ENCODE measurements at regions not wholly inside any gene's neighbourhood (a gene's known extent, or its start where the extent isn't known, plus 50 kb on each side); places are given as distances from the start of the nearest gene placed in this dataset.
A peak's percentile ranks its signal among the peaks of the same experiment; 100 is the strongest.

- no peak for DNase-seq
Observed at GRCh38 chr12:41924111-41924510, 220.6 kb downstream of the GXYLT1 start.

GRCh38 chr12:41923351-41923750 is 221.3 kb downstream of the GXYLT1 start:
- DNase-seq, result no peak

- no peak for DNase-seq
Observed at GRCh38 chr12:41920355-41920754, 224.3 kb downstream of the GXYLT1 start.

- DNase-seq, result peak; percentile 77
Observed at GRCh38 chr12:41919526-41920261, 225.0 kb downstream of the GXYLT1 start.

- DNase-seq, result peak; percentile 21
Observed at GRCh38 chr12:41919048-41919447, 225.6 kb downstream of the GXYLT1 start.

DNA sequence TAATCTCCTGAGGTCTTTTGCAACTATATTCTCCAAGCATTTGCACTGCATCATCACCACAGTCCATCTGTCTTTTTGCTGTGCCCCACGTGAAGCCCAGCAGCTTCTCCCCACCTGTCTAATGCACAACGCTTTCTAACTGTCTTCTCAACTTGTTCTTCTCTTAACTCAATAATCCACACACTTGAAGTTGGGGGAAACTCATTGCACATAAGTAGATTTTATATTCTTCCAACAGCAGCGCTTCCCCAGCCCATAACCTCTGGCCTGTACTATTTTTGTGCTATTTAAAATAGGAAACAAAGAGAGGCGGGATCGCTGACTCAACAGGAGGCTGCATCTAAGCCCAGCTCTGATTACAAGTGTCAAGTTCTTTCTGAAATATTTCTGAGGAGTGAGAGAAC is 226.7 kb downstream of the GXYLT1 start:
- peak; percentile 50 for DNase-seq

DNA sequence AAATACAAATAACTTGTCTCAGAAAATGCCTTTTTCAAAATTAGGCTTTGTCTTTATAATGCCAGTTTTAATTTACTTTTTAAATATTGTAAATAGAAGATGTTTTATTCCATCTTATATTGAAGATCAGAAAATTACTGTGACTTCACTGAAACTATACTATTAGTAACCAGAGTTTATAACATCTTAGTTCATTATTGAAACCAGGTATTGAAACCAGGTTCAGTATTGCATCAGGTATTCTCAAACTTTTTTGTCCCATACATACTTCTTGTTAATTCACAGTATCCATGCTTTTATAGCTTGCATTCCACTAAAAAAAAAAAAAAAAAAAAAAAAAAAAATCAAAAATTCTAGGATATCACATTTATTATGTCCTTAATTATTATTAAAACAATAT is 227.5 kb downstream of the GXYLT1 start:
- no peak for DNase-seq

DNA sequence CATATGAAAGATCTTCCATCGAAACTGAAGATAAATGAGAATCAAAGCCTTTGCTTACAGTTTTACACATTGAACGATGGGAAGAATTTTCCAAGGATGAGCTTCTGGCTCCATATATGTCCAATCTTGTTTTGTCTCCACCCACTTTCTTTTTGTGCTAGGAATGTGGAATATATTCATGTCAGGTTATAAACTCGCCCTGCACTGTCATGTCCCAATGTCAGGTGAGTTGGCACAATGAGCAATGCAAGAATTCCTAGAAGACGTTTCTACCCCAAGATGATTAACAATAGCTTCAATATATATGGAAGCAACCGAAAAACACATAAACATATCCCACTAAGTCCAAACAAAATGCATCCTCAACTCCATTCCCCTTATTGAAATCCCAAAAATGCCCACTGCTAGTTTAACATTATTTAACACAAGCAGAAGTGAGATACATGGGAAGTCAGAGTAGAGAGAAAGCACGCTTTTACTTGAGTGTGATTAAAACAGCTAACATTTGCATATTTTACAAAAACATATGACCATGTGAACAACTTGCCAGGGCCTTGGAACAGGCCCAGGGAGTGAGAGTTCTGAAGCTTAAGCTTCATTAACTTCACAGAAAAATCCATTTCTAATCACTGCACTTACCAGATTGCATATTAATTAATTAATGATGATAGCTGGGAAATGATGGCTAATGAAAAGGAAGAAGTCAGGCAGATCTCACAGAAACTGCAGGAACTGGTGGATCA is 233.9 kb downstream of the GXYLT1 start:
- no peak for DNase-seq

DNA sequence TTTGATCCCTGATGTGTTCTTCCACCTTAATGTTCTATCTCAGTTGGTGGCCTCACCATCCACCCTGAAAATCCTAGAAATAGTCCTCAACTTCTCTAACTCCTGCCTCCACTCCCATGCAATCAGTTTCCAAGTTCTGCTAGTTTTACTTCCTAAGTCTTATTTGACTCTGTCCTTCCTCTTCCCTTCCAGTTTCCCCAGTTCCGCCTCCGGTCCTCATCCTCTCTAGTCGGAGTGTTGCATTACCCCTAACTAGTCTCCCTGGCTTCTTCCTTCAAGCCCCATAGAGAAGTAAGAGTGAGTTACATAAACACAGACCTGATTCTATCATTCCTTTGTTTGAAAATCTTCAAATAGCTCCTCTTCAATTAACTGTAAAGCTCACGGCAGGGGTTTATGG is 236.5 kb downstream of the GXYLT1 start:
- no peak for DNase-seq

GRCh38 chr12:41907550-41907949 is 237.1 kb downstream of the GXYLT1 start:
- no peak for DNase-seq

- no peak for DNase-seq
Observed at GRCh38 chr12:41907021-41907420, 237.7 kb downstream of the GXYLT1 start.

DNA sequence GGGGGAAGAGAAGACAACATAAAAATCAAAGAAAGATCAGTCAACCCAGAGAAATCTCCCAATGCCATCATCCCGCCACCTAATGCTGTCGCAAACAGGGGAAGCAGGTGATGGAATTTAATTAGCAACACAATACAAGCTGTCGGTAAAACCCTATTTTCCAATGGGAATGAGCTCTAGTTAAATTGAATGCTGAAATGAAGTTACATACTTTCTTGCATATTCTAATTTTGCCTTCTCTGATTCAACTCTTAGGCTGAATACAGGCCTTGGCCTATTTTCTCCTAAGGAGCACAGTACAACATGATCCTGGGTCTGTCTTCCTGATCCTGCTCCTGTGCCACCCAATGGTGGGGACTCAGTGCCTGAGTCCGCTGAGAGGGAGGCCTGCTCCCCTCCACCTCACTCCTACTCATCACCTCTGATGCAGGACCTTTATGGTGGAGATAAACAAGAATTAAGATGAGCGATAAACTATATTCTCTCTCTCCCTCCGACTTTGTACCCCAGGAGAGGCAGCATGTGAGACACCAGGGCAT is 238.8 kb downstream of the GXYLT1 start:
- DNase-seq, result no peak

DNA sequence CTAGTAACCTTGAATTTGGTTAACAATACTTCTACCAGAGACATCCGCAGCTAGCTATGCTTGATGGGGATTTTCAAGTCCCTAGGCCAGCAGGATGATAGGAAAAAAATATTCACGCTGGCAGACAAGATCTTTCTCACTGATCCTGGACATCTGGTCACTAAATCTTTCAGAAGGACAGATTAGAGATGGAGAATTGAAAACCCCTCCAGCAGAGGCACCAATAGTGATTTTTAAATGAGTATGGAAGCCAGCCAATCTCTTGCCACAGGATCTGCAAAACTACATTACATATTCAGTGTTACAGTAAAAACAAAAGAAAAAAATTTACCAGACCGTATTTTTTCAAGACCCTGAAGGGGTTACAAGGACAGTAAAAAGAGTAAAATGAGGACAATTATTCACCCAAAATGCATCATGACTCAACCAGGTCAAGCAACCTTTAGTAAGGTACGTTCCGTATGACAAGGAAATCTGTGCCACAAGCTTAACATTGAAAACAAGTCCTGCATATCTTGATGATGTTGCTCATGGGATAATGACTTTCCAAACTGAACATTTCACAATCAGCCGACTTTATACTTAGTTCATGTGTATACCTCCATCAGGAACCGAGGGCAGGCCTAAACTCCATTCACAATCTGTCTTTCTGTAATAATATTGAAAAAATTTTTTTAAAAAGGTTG is 239.5 kb downstream of the GXYLT1 start:
- no peak for DNase-seq

- no peak for DNase-seq
Observed at GRCh38 chr12:41904041-41904440, 240.6 kb downstream of the GXYLT1 start.

- DNase-seq, result no peak
Observed at GRCh38 chr12:41903014-41903708, 241.5 kb downstream of the GXYLT1 start.

GRCh38 chr12:41899577-41899976 is 245.1 kb downstream of the GXYLT1 start:
- DNase-seq, result no peak

GRCh38 chr12:41897593-41897992 is 247.1 kb downstream of the GXYLT1 start:
- no peak for DNase-seq

DNA sequence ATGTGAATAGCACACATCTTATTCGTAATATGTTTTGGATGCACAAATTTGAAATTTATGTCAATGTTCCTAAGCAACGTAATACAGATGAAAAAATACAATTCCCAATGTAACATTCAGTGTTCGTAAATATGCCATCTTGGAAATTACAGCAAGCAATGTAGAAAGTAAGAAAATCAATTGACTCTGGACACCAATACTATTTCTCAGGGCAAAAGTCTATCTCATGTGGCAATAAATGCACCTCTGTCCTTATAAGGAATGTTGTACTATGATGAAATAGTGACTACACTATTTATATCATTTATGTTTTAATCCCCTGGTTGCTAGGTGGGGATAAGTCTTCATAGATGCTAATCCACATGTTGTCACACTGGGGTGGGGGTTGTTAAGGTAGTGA is 251.2 kb downstream of the GXYLT1 start:
- DNase-seq, result no peak

DNA sequence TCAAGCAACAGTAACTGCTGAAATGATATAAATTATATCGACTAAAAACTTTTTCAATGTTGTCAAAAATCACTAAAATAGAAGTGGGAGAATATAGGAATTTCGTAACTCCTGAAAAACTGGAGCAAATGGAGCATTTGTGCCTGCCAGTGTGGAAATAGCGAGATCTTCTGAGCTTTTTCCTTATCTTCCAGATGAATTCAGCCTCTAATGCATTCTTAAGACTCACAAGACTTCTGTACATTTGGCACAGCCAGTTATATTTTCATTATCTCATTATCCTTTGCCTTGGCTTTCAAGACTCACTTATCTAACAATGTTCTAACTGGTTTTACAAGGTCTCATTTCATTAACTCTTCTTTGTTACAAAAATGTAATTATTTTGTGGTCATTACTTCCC is 252.4 kb downstream of the GXYLT1 start:
- DNase-seq, result no peak

DNA sequence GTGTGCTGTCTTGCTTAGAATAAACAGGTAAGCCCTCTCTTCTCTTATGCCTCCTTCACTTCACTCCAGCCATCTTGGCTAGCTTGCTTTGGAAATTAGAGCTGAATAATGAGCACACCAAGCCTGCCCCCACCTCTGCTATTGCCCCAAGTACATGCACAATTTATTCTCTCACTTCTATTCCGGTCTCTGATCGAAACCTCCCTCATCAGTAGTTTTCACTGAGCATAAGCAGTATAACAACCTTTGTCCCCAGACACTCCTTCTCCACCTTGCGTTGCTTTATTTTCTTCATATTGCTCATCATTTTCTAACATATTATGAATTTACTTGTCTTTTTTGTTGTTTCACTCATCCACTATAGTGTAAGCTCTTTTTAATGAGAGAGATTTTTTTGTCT is 253.4 kb downstream of the GXYLT1 start:
- DNase-seq, result no peak

DNA sequence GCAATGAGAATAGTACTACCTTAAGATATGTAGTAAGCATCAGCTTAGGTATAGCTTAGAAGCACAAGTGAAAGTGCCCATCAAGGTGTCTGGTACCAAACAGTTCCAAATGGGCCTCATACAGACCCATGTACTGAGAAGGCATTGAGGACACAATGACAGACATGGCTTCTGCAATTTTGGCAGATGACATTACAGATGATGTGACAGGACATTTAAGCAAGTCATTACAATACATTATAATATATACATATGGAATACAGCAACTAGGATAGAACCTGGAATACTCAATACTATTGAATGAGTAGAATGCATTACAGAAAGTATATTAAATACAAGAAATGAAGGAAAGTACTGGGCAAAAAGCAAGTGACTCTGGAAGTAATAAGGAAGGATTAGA is 256.4 kb downstream of the GXYLT1 start:
- no peak for DNase-seq

DNA sequence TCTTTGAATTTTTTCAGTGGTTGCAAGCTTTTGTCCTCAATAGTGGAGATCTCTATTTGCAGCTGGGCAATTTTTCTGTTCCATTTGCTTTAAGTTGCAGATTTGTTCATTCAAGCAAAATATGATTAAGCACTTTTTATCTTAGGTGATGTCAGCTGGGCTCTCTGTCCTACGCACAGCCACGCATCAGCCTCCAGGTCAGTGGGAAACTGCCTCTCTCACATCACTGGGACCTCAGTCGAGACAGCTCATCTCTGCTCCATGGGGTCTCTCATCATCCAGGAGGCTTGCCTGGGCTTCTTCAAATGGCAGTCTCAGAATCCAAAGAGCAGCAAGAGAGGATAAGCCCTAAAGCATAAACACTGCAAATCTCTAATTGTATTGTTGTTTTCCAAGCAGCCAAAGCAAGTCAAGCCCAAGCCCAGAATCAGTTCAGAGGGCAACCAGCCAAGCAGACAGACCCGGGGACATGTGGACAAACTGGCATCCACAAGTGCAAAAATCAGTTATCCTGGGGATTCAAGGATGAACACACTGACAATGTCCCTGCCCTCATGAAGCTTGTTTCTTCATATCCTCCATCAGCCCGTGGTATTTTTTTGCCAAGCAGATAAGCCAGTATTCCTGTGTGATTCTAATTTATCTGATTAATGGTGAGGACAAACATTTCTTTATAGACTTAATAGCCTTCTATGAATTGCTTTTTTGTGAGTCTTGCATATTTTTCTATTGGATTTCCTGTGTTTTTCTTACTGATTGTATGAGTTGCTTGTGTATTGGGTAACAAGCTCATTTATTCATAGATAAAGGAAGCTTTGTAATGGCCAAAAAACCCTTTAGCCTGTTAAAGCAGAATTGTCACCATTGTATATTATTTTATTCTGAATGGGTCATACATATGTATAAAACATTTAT is 262.5 kb downstream of the GXYLT1 start:
- peak; percentile 18 for DNase-seq

Measured in eye (tissue), 1 donor.